HEK293T (cell line): ENCODE measurements at regions not wholly inside any gene's neighbourhood (a gene's known extent, or its start where the extent isn't known, plus 50 kb on each side); places are given as distances from the start of the nearest gene placed in this dataset.

Source experiments
- ARNT ChIP-seq: fragments of 450-650 bp; IDR thresholded peaks from 2 replicates; pipeline ENCODE4 v1.6.1; 2017; ENCODE audit warnings: mild to moderate bottlenecking
- BHLHE40 ChIP-seq: fragments of 450-650 bp; IDR thresholded peaks from 2 replicates; pipeline ENCODE4 v1.6.1; 2016; ENCODE audit warnings: mild to moderate bottlenecking, moderate library complexity, borderline replicate concordance
- FOXA1 ChIP-seq: fragments of 450-650 bp; IDR thresholded peaks from 2 replicates; pipeline ENCODE4 v1.6.1; 2016; ENCODE audit warnings: mild to moderate bottlenecking
- FOXK2 ChIP-seq: fragments of 450-650 bp; IDR thresholded peaks from 2 replicates; pipeline ENCODE4 v1.6.1; 2016; ENCODE audit warnings: mild to moderate bottlenecking
- FOXM1 ChIP-seq: fragments of 450-650 bp; IDR thresholded peaks from 2 replicates; pipeline ENCODE4 v1.6.1; 2017; ENCODE audit warnings: mild to moderate bottlenecking, borderline replicate concordance
- HDGF ChIP-seq: fragments of 450-650 bp; IDR thresholded peaks from 2 replicates; pipeline ENCODE4 v1.6.1; 2017; ENCODE audit warnings: antibody characterized with exemption, borderline replicate concordance
- L3MBTL2 ChIP-seq: fragments of 450-650 bp; conservative IDR thresholded peaks from 2 replicates; pipeline ENCODE4 v1.6.1; 2016; ENCODE audit warnings: mild to moderate bottlenecking
- NFRKB ChIP-seq: fragments of 450-650 bp; IDR thresholded peaks from 2 replicates; pipeline ENCODE4 v1.6.1; 2016; ENCODE audit warnings: mild to moderate bottlenecking, moderate library complexity
- PKNOX1 ChIP-seq: fragments of 450-650 bp; IDR thresholded peaks from 2 replicates; pipeline ENCODE4 v1.6.1; 2016
- SP1 ChIP-seq: fragments of 450-650 bp; IDR thresholded peaks from 2 replicates; pipeline ENCODE4 v1.6.1; 2017
- ZNF384 ChIP-seq: fragments of 450-650 bp; IDR thresholded peaks from 2 replicates; pipeline ENCODE4 v1.6.1; 2016

DNA sequence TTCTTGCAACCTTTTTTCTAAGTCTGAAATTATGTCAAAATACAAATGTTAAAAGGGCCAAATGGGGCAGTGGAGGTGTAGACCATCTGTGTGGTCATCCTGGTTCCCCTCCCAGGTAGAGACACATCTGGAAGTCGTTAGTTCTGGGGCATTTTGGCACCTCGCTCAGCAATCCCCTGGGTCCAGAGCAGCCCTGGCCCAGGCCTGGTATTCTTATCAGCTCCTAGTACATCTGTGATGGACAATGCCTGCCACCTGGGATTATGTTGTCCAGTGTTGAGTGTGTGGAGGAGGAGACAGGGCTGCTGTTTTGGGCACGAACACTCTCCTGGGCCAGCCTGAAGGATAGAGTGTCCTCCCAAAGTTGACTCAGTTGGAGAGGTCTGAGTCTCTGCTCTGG, 74.8 kb downstream of the GADD45G start:
- TF ChIP-seq BHLHE40 (no peak), ARNT (no peak), SP1 (no peak), FOXK2 (no peak), HDGF (no peak), L3MBTL2 (no peak), NFRKB (no peak), ZNF384 (no peak), FOXA1 (no peak), FOXM1 (no peak), PKNOX1 (no peak)
